ENCODE measurements at regions not wholly inside any gene's neighbourhood (a gene's known extent, or its start where the extent isn't known, plus 50 kb on each side); places are given as distances from the start of the nearest gene placed in this dataset.

- H3K4me3 ChIP-seq (ENCODE audit: low read depth, low read length), result no peak overlapping the region
- no peak for TF ChIP-seq CTCF (IDR thresholded peaks at IDR 0.05; ENCODE audit: insufficient read depth, low read depth, low read length, missing control alignments)
- DNase-seq (ENCODE audit: low read depth), result no peak
These were observed 171.4 kb upstream of the CDH10 start for GRCh38 chr5:24816206-24816605.

GRCh38 chr5:24805230-24805629, 160.5 kb upstream of the CDH10 start:
- H3K4me3 ChIP-seq (ENCODE audit: low read depth, low read length), result no peak overlapping the region
- DNase-seq (ENCODE audit: low read depth), result no peak
- no peak for TF ChIP-seq CTCF (IDR thresholded peaks at IDR 0.05; ENCODE audit: insufficient read depth, low read depth, low read length, missing control alignments)

- no peak for TF ChIP-seq CTCF (IDR thresholded peaks at IDR 0.05; ENCODE audit: insufficient read depth, low read depth, low read length, missing control alignments)
- DNase-seq (ENCODE audit: low read depth), result no peak
- no peak overlapping the region for H3K4me3 ChIP-seq (ENCODE audit: low read depth, low read length)
These were observed 159.5 kb upstream of the CDH10 start for GRCh38 chr5:24804221-24804681.

- H3K4me3 ChIP-seq (ENCODE audit: low read depth, low read length), result no peak overlapping the region
- TF ChIP-seq CTCF (IDR thresholded peaks at IDR 0.05; ENCODE audit: insufficient read depth, low read depth, low read length, missing control alignments), result no peak
- no peak for DNase-seq (ENCODE audit: low read depth)
These were observed 146.5 kb upstream of the CDH10 start for GRCh38 chr5:24791326-24791725.

- no peak overlapping the region for H3K4me3 ChIP-seq (ENCODE audit: low read depth, low read length)
These were observed 145.0 kb upstream of the CDH10 start for GRCh38 chr5:24789611-24790351.

GRCh38 chr5:24788829-24789514, 144.2 kb upstream of the CDH10 start:
- TF ChIP-seq CTCF (IDR thresholded peaks at IDR 0.05; ENCODE audit: insufficient read depth, low read depth, low read length, missing control alignments), result no peak
- no peak for DNase-seq (ENCODE audit: low read depth)
- H3K4me3 ChIP-seq (ENCODE audit: low read depth, low read length), result no peak overlapping the region

More at GRCh38 chr5:24789611-24790351, 145.0 kb upstream of the CDH10 start:
- DNase-seq (ENCODE audit: low read depth), result no peak
- TF ChIP-seq CTCF (IDR thresholded peaks at IDR 0.05; ENCODE audit: insufficient read depth, low read depth, low read length, missing control alignments), result no peak
